LNCAP (cell line): ENCODE measurements at regions not wholly inside any gene's neighbourhood (a gene's known extent, or its start where the extent isn't known, plus 50 kb on each side); places are given as distances from the start of the nearest gene placed in this dataset.

Experiments
- CTCF ChIP-seq: fragments of 450-650 bp; IDR thresholded peaks from 2 replicates; pipeline ENCODE4 v1.5.1; 2017; ENCODE audit warnings: mild to moderate bottlenecking

GRCh38 chrX:74238771-74239170 lies 65.2 kb upstream of the ZCCHC13 start:
- no peak for TF ChIP-seq CTCF

- TF ChIP-seq CTCF: no peak
Measured at GRCh38 chrX:74234818-74235217, 69.2 kb upstream of the ZCCHC13 start.

GRCh38 chrX:74232859-74233258 lies 71.1 kb upstream of the ZCCHC13 start:
- TF ChIP-seq CTCF: no peak

GRCh38 chrX:74231625-74232024 lies 72.4 kb upstream of the ZCCHC13 start:
- TF ChIP-seq CTCF: no peak

- TF ChIP-seq CTCF: no peak
Measured at GRCh38 chrX:74230094-74230493, 73.9 kb upstream of the ZCCHC13 start.

GRCh38 chrX:74225111-74225510 lies 78.9 kb upstream of the ZCCHC13 start:
- TF ChIP-seq CTCF: no peak

GRCh38 chrX:74220277-74220676 lies 83.7 kb upstream of the ZCCHC13 start:
- TF ChIP-seq CTCF: no peak

GRCh38 chrX:74218895-74219294 lies 85.1 kb upstream of the ZCCHC13 start:
- no peak for TF ChIP-seq CTCF
